Fibroblast of lung (primary cell): ENCODE measurements at regions not wholly inside any gene's neighbourhood (a gene's known extent, or its start where the extent isn't known, plus 50 kb on each side); places are given as distances from the start of the nearest gene placed in this dataset.

ENCODE experiments used
- CTCF ChIP-seq, 2 donors: IDR thresholded peaks in 1 of 2; conservative IDR thresholded peaks in 1 of 2; 1 replicate in 1 of 2; 2 replicates in 1 of 2; pipeline ENCODE4 v1.5.1; 2011 to 2012; ENCODE audit warnings: low read length in 2 of 2, control low read depth in 1 of 2, inconsistent platforms in 1 of 2, low read depth in 1 of 2, mild to moderate bottlenecking in 1 of 2
- EZH2 ChIP-seq: IDR thresholded peaks from 2 replicates; pipeline ENCODE4 v1.5.1; 2012; ENCODE audit warnings: low read length, control low read depth, mild to moderate bottlenecking; ENCODE audit errors: missing control alignments

- TF ChIP-seq CTCF (conservative IDR thresholded peaks at IDR 0.05 in 1 of 2, IDR thresholded peaks at IDR 0.05 in 1 of 2; ENCODE audit: low read depth in 1 of 2, low read length in 2 of 2) (no peak), EZH2 (no peak)
These were observed 292.2 kb upstream of the PCDH7 start for GRCh38 chr4:30427932-30428331.
